ENCODE measurements at regions not wholly inside any gene's neighbourhood (a gene's known extent, or its start where the extent isn't known, plus 50 kb on each side); places are given as distances from the start of the nearest gene placed in this dataset.
"Not testable (repeated sequence)": the region's sequence is repeated elsewhere in the genome, so short reads cannot be mapped to it uniquely, and the experiment has no call there.

GRCh38 chr6:85917522-85917921 is 274.8 kb upstream of the SYNCRIP start:
- in situ Hi-C loops (cut with MboI; ENCODE audit: low pct_unique_long_range_greater_than_20kb, low sequenced_read_pairs, unreplicated experiment): loop anchor here (25.0 kb wide), 1 partner anchor 270 kb away; no protein-coding TSS in a partner anchor
- TF ChIP-seq CTCF (IDR thresholded peaks at IDR 0.05; ENCODE audit: extremely low read depth, insufficient read depth, missing control alignments): no peak
- no peak for DNase-seq (ENCODE audit: low spot score)

- no peak for TF ChIP-seq CTCF (IDR thresholded peaks at IDR 0.05; ENCODE audit: extremely low read depth, insufficient read depth, missing control alignments)
- no peak for DNase-seq (ENCODE audit: low spot score)
- in situ Hi-C loops (cut with MboI; ENCODE audit: low pct_unique_long_range_greater_than_20kb, low sequenced_read_pairs, unreplicated experiment): loop anchor here (25.0 kb wide), 1 partner anchor 274 kb away; no protein-coding TSS in a partner anchor
These were observed 270.3 kb upstream of the SYNCRIP start for GRCh38 chr6:85913001-85913400.

GRCh38 chr6:85912582-85912981 is 269.9 kb upstream of the SYNCRIP start:
- in situ Hi-C loops (cut with MboI; ENCODE audit: low pct_unique_long_range_greater_than_20kb, low sequenced_read_pairs, unreplicated experiment): loop anchor here (25.0 kb wide), 1 partner anchor 275 kb away; no protein-coding TSS in a partner anchor
- DNase-seq (ENCODE audit: low spot score): no peak
- TF ChIP-seq CTCF (IDR thresholded peaks at IDR 0.05; ENCODE audit: extremely low read depth, insufficient read depth, missing control alignments): no peak

GRCh38 chr6:85911067-85911466 is 268.4 kb upstream of the SYNCRIP start:
- TF ChIP-seq CTCF (IDR thresholded peaks at IDR 0.05; ENCODE audit: extremely low read depth, insufficient read depth, missing control alignments): no peak
- DNase-seq (ENCODE audit: low spot score): no peak
- in situ Hi-C loops (cut with MboI; ENCODE audit: low pct_unique_long_range_greater_than_20kb, low sequenced_read_pairs, unreplicated experiment): loop anchor here (25.0 kb wide), 1 partner anchor 276 kb away; no protein-coding TSS in a partner anchor

GRCh38 chr6:85908120-85908519 is 265.4 kb upstream of the SYNCRIP start:
- in situ Hi-C loops (cut with MboI; ENCODE audit: low pct_unique_long_range_greater_than_20kb, low sequenced_read_pairs, unreplicated experiment): loop anchor here (25.0 kb wide), 1 partner anchor 279 kb away; no protein-coding TSS in a partner anchor
- DNase-seq (ENCODE audit: low spot score): not testable (repeated sequence)

- in situ Hi-C loops (cut with MboI; ENCODE audit: low pct_unique_long_range_greater_than_20kb, low sequenced_read_pairs, unreplicated experiment): no loop called here
- no peak for DNase-seq (ENCODE audit: low spot score)
- TF ChIP-seq CTCF (IDR thresholded peaks at IDR 0.05; ENCODE audit: extremely low read depth, insufficient read depth, missing control alignments): no peak
These were observed 249.7 kb upstream of the SYNCRIP start for GRCh38 chr6:85892346-85892745.

- in situ Hi-C loops (cut with MboI; ENCODE audit: low pct_unique_long_range_greater_than_20kb, low sequenced_read_pairs, unreplicated experiment): no loop called here
- no peak for TF ChIP-seq CTCF (IDR thresholded peaks at IDR 0.05; ENCODE audit: extremely low read depth, insufficient read depth, missing control alignments)
- no peak for DNase-seq (ENCODE audit: low spot score)
These were observed 244.8 kb upstream of the SYNCRIP start for GRCh38 chr6:85887461-85887860.
